ENCODE measurements at regions not wholly inside any gene's neighbourhood (a gene's known extent, or its start where the extent isn't known, plus 50 kb on each side); places are given as distances from the start of the nearest gene placed in this dataset.

DNA sequence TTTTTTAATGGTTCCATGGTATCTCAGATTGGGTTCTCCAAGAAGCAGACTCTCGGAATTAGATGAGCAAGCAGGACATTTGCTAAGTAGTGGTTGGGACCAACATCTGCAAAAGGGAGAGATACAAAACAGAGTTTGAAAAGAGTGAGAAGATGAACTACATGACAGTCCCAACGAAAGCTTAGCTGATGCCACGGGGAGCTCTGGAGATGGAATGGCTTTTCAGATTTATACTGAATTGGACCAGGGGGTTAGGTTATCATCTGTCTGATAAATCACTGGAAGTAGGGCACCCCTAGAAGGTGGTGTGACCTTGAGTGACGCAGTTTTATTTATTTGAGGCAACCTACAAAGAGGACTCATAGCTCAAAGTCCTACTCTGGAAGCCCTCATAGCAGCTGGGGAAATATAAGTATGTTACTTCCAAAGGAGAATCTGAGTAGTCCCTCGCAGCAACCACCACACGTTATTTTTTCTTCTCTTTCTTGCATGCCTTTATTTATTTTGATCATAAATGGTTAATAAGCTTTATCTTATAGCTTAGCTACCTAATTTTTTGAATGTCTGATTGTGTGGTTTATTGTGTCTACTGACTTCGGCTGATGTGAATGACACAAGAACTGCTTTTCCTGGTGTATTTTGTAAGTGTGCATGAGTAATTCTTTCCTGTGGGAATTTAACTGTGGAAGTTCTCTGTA lies 815.4 kb downstream of the SQOR start:
- DNase-seq (ENCODE audit: low read depth) = no peak
- H3K4me3 ChIP-seq (ENCODE audit: low read depth, low read length) = no peak overlapping the region

DNA sequence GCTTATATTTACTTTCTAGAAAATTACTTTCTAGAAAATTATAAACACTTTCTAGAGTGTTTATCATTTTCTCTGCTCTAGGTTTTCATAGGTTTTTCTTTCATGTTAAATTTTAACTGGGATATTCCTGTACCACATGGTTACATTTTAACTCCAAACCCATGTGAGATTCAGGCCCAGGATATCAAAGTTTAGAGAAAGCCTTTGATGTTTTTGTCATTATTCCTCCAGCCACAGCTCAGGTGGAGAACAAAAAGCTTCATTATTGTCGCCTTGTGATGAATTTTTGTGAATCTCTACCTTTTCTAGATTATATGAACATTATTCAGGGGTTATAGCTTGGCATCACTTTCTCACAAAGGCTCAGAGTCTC lies 816.0 kb downstream of the SQOR start:
- no peak for DNase-seq (ENCODE audit: low read depth)
- no peak overlapping the region for H3K4me3 ChIP-seq (ENCODE audit: low read depth, low read length)

DNA sequence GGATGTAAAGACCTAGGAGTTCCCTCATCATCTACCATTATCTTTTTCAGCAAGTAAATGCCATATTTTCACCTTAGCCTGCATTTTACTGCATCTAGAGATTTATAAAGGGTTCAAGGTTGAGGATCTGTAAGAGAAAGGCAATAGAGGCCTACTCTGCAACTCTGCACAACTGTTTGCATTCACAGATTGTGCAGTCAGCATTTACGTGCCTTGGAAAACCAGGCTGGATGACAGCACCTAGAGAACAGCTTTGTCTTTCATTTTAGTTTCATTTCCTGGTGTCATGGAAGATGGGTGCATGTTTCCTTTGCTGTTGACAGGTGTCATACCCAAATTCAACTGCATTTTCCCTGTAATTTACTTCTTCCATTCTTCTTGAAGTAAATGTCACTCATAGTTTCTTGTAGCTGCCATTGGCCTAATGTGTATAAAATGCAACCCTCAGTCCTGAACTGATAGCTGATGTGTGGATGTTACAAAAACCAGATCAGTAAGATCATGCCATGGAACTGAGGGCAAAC lies 817.5 kb downstream of the SQOR start:
- H3K4me3 ChIP-seq (ENCODE audit: low read depth, low read length) = no peak overlapping the region
- DNase-seq (ENCODE audit: low read depth) = no peak

DNA sequence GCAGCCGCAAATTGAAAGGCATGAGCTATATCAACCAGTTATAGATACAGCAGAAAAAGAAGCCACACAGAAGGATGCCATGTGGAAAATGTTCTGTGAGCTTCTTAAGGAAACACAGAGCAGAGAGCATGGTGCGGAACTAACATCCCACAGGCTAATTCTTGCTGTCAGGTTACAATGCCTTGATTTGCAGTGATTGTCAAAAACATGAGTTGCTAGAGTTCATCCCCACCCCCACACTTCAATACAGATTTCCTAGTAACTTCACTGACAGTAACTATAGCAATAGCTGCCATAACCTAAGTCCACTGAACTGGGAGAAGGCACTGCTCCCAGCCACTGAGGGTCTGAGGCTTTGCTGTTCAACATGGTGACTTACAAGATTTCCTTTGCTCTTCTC lies 821.6 kb downstream of the SQOR start:
- no peak for DNase-seq (ENCODE audit: low read depth)
- H3K4me3 ChIP-seq (ENCODE audit: low read depth, low read length) = no peak overlapping the region

DNA sequence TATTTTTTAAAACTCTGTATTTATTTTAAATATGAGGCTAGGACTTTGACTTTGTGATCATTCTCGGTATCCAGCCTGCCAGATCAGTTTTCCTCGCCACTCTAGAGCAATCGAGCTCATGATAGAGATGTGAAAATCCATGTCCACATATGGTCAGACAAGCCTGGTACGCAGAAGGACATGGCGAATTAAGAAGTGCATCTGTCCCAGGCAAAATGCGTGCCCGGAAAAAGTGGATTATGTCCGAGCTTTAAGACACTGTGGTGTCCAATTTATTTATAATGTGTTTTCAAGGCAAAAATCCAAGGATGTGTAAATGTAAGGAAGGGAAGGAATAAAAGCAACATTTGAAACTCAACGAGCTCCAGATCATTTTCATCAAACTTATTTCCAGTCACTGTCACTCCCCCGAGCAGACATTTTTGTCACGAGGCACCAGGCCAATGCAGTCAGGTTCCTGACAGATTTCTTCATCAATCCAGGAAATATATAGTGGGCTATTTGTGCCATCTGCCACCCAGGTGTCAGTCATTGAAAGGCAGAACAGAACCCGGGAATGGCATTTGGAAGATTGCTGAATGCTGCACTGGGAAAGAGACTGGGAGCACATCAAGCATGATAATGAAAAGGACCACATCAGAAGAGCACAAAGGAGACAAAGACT lies 825.7 kb downstream of the SQOR start:
- H3K4me3 ChIP-seq (ENCODE audit: low read depth, low read length) = no peak overlapping the region
- DNase-seq (ENCODE audit: low read depth) = no peak

DNA sequence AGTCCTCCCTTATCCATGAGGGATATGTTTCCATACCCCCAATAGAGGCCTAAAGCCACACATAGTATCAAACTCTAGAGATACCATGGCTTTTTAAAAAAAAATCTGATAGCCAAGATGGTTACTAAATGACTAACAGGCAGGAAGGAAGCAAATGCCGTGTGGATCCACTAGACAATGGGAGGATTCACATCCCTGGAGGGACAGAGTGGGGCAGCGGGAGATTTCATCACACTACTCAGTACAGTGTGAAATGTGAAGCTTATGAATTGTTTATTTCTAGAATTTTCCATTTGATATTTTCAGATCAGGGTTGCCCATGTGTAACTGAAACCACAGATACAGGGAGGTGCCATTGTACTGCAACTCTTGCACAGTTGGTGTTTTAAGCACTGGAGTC lies 826.6 kb downstream of the SQOR start:
- no peak for DNase-seq (ENCODE audit: low read depth)
- H3K4me3 ChIP-seq (ENCODE audit: low read depth, low read length) = no peak overlapping the region

DNA sequence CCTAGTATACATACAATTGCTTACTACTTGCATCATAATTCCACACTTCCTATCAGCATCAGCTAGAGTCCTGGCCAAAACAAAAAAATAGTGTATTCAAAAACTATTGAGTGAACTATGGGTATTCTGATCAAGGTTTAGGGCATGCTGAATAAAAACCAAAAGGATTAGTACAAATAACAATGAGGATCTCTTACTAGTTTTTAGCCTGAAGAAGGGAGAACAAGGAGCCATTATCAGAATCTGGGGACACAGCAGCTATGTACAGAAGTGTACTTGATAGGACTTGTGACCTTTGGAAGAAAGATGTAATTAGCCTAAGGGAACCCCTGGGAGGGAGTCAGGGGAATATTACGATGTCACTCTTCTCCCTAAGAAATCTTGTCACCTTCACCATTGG lies 832.2 kb downstream of the SQOR start:
- no peak overlapping the region for H3K4me3 ChIP-seq (ENCODE audit: low read depth, low read length)
- DNase-seq (ENCODE audit: low read depth) = no peak

DNA sequence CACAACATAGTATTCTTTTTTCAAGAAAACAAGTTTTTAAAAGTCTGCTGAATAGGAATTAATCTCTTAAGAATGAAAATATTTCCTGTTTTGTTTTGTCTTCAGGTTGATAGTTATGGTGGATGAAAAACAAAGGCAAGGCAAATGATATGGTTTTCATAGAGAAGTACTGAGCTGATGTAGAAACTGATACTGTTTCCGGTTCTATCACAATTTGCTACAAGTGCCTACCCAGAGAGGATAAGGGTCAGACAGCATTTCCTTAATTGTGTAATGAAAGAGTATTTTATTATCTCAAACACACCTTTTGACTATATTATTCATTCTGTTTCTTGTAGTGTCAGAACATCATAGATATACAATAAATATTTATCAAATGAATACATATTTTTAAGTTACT lies 836.3 kb downstream of the SQOR start:
- H3K4me3 ChIP-seq (ENCODE audit: low read depth, low read length) = no peak overlapping the region
- no peak for DNase-seq (ENCODE audit: low read depth)

DNA sequence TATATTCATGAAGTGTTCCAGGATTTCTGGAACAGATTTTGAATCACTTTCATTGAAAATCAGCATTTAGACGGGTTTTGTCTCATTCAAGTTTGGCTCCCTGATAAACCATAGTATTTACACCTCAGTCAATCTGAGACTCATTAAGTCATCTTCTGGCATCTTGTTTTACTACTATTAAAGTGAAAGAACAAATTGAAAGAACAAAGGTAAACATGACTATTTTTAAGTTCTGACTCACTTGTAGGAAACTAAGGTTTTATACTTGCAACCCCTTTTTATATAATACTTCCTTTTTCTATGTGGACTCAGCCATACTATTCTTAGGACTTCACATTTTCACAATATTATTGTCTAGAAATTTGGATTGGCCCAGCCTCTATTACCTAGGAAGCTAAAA lies 854.4 kb downstream of the SQOR start:
- no peak overlapping the region for H3K4me3 ChIP-seq (ENCODE audit: low read depth, low read length)
- DNase-seq (ENCODE audit: low read depth) = no peak

DNA sequence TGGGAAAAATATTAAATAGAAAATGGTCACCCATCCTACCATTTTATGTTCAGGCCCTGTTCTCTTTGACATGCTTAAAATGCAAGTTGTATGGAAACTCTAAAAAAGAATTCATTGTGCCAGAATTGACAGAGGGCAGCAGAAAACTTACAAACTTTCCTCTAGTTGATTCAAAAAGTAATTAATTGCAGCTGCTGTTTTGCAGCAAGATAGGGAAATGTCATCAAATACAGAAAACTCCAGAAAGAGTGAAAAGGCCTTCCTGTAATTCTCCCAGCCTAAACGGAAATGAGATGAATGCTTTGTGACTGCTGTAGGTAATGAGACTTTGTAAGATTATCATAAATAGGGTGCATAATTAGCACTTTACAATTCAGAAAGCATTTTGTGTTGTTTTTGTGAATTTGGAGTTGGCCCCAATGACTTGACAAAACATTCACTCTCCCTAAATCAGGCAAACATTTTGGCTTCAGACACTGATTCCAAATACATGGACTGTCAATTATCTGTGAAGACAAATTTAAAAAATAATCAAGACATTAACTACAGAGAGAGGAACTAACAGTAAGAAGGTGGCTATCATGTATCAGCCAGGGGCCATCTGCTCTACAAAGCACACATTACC lies 861.8 kb downstream of the SQOR start:
- no peak overlapping the region for H3K4me3 ChIP-seq (ENCODE audit: low read depth, low read length)
- DNase-seq (ENCODE audit: low read depth) = no peak

DNA sequence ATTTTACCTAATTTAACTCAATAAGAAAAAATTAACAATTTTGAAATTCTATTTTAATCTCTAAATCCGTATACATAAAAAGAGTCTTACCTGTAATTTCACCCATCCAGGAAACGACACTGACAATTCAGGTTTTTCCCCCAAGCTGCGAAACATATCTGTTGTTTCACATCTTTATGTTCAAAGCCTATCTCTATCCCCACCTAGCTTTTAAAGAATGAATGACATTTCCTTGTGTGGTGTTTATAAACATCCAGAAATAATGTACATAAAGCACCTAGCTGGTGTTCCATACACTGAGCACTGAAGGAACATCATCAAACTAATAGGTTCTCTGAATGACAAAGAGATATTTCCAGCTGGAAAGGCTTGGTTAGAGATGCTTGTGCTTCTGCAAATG lies 867.8 kb downstream of the SQOR start:
- DNase-seq (ENCODE audit: low read depth) = no peak
- no peak overlapping the region for H3K4me3 ChIP-seq (ENCODE audit: low read depth, low read length)

DNA sequence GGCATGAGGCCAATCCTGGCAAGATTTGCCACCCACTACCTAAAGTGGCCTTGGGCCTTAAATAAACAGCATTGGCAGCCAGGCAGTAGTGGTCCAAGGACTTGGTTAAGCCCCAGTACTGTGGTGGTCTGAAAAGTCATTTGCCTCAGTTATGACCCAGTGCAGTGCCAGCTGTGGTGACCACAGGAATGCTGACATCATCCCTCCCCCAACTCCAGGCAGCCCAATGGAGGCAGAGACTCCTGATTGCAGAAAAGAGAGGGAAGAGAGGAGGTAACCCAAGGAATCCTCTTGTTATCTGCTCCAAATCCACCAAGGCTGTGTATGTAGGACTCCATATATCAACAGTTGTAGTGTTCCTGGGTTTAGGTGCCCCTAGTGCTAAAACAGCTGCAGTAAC lies 883.6 kb downstream of the SQOR start:
- no peak overlapping the region for H3K4me3 ChIP-seq (ENCODE audit: low read depth, low read length)
- DNase-seq (ENCODE audit: low read depth) = no peak

DNA sequence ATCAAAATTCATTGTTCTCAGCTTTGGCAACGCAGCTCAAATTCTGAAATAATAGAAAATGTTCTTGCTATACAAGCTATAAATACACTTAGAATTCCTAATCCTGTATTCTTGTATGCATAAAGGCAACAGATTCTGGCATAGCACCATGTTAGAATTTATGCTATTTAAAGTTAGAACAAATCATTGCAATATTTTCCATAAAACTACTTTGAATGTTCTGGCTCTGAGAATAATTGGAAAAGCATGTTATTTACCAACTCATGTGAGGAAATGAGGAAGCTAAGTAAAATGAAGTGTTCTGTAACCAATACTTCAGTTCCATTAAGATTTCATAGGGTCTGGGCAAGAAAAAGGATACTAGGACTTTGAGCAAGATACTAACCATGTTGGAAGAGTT lies 888.9 kb downstream of the SQOR start:
- no peak overlapping the region for H3K4me3 ChIP-seq (ENCODE audit: low read depth, low read length)
- no peak for DNase-seq (ENCODE audit: low read depth)

DNA sequence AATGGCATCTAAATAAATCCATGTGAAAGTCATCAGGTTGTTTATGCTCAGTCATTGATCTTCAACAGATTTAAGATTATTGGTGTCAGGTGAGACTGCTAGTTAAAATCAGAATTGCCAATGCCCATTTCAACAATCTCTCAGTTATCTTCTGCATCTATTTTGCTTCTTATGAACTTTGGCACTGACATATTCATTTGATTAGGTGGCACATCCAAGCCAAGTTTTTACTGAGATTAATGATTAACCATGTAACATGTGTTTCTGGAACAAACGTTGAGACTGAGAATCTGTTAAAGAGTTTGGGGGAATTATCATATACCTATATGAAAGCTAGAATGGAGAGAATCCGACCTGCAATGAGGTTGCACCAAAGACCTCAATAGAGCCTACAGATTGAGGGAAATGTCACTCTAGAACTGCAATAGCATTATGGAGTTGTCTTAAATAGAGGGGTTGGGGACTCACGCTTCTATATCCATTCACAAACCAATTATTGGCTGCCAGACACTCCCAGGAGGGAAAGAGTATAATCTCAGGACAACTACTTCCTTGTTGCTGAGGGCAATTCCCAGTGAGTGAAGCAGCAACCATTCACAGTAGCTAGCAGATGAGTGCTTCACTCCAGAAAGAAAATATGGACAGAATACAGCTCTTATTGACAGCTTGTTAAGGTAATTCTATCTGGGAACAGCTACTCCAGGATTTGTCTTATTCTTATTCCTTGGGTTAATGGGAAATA lies 891.3 kb downstream of the SQOR start:
- no peak for DNase-seq (ENCODE audit: low read depth)
- no peak overlapping the region for H3K4me3 ChIP-seq (ENCODE audit: low read depth, low read length)

DNA sequence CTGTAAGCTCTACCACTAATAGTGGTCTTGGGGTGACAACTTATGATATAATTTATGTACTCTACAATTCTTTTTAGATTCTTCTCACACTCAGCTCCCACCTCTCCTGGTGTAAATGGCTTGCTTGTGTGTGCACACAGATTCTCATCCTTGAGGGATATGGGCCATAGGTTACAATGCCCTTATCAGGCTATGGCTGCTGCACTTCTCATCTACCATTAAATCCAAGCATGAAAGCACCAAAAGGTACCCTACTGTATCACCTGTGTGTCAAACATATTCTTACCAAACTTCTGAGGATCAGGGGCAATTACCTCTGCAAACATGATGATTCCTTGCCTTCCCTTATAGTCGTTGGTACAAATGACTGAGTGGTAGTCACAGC lies 891.9 kb downstream of the SQOR start:
- no peak for DNase-seq (ENCODE audit: low read depth)

DNA sequence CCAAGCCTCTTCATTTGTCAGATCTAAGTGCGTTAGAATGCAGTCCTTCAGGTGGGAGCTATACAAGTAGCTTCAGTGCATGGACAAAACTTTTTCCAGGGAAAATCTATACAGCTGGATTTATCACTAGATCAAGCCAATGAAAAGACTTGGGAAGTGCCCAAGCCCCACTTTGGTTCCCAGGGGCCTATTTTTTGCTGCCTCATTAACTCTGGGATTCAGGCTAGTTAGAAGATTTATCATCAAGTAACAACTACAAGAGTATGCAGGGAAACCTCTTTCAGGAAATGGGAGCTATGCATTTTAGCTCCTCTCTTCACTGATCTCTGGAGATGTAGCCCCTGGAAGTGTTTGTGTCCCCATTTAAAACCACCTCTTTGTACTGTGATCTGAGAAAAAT lies 908.8 kb downstream of the SQOR start:
- H3K4me3 ChIP-seq (ENCODE audit: low read depth, low read length) = no peak overlapping the region
- DNase-seq (ENCODE audit: low read depth) = no peak

More for the DNA sequence above, 891.9 kb downstream of the SQOR start:
- H3K4me3 ChIP-seq (ENCODE audit: low read depth, low read length) = no peak overlapping the region

DNA sequence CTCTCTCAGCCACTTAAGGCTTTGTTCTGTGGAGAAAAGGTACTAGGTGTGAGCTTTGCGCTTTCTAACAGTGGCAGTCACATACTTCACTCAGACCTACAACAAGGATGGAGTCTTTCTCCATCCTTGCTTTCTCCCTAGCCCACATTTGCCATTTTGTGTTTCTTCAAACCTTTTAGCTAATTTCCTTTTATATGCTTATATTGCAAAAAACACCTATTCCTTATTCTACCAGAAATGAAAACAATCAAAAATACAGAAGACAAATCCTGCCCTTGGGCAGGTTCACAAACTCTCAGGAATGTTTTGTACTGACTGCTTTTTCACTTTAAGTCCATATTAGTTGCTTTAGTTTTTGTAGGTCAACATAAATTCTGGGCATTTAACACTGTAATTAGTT lies 914.2 kb downstream of the SQOR start:
- no peak overlapping the region for H3K4me3 ChIP-seq (ENCODE audit: low read depth, low read length)
- DNase-seq (ENCODE audit: low read depth) = no peak

DNA sequence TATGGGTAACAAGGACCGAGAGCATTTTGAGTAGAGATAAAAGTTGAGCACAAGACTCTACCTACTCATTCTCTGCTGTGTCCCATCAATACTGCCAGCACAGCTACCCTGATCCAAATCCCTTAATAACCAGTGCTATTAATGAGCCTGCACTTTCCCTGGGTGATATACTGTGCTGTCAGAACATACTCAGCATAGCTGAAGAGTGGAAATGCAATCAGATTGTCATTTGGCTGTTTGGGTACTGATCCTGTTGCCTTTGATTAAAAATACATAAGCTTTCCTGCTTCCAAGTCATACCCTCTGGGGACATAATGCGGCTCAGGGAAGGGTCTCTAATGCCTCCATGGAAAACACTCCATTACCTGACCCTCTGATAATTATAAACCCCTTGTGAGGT lies 917.5 kb downstream of the SQOR start:
- DNase-seq (ENCODE audit: low read depth) = no peak
- H3K4me3 ChIP-seq (ENCODE audit: low read depth, low read length) = no peak overlapping the region

DNA sequence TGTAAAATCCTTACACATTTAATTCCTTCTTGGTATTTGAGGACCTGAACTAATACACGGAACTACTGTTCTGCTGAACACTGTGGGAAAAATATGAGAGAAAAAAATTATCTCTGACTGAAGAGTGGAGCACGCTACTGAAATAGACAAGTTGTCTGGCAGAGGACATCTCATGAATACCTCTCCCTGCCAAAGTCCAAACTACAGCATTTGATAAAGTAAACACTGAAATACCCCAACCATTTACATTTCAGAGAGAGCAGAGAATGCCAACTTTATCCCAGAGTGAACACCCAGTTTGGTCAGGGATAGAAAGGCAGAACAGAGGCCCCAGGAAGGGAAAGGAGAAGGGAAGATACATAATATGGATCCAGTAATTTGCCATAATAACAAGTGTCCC lies 920.7 kb downstream of the SQOR start:
- no peak overlapping the region for H3K4me3 ChIP-seq (ENCODE audit: low read depth, low read length)
- DNase-seq (ENCODE audit: low read depth) = no peak

DNA sequence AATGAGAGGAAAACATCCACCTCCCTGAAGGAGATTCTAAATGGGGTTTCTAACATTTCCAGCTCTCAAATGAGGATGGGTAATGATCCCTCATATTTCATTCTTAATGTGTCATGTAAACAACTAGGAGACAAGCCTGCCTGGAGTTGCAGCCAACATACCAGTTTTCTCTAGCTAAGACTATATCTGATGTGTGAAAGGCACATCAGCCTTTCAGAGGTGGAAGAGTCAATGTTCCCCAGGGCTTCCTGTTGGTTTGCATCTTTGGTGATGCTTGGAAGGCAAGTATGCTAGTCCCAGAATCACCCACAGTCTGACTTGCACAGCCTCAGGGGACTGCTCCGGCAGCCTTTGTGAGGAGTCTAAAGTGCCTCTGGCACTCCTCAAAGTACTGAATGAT lies 921.2 kb downstream of the SQOR start:
- H3K4me3 ChIP-seq (ENCODE audit: low read depth, low read length) = no peak overlapping the region
- DNase-seq (ENCODE audit: low read depth) = no peak

Measured in skeletal muscle cell (primary cell).